Spleen (tissue), 11 donors: ENCODE measurements at regions not wholly inside any gene's neighbourhood (a gene's known extent, or its start where the extent isn't known, plus 50 kb on each side); places are given as distances from the start of the nearest gene placed in this dataset.

Experiments
- DNase-seq: peaks from one replicate; pipeline ENCODE4 v3.0.0-alpha.2; 2020
- H3K27ac ChIP-seq, 8 donors: fragments of 200-600 bp; sonication (generic) in 7 of 8; 1 replicate in 4 of 8; 2 replicates in 4 of 8; pipeline versions ENCODE4 v1.5.0 to v1.8.0; 2016 to 2021; ENCODE audit warnings: inconsistent platforms in 4 of 8, mild to moderate bottlenecking in 4 of 8, moderate library complexity in 1 of 8
- H3K27me3 ChIP-seq, 7 donors: fragments of 200-600 bp; sonication (generic) in 6 of 7; replicated peaks in 1 of 7; 1 replicate in 4 of 7; 2 replicates in 3 of 7; pipeline versions ENCODE4 v1.5.0 to v1.8.0; 2016 to 2021; ENCODE audit warnings: inconsistent platforms in 3 of 7, mild to moderate bottlenecking in 1 of 7
- H3K36me3 ChIP-seq, 6 donors: fragments of 200-600 bp; sonication (generic) in 5 of 6; 1 replicate in 4 of 6; 2 replicates in 2 of 6; pipeline versions ENCODE4 v1.5.0 to v1.8.0; 2016 to 2021; ENCODE audit warnings: inconsistent platforms in 2 of 6
- H3K4me1 ChIP-seq, 6 donors: fragments of 200-600 bp; sonication (generic) in 5 of 6; 1 replicate in 3 of 6; 2 replicates in 3 of 6; pipeline versions ENCODE4 v1.5.0 to v1.8.0; 2016 to 2021; ENCODE audit warnings: inconsistent platforms in 3 of 6
- H3K4me3 ChIP-seq, 8 donors: fragments of 200-600 bp; sonication (generic) in 7 of 8; 1 replicate in 4 of 8; 2 replicates in 4 of 8; pipeline versions ENCODE4 v1.5.0 to v1.8.0; 2016 to 2021; ENCODE audit warnings: inconsistent platforms in 4 of 8, mild to moderate bottlenecking in 4 of 8, moderate library complexity in 2 of 8
- H3K9me3 ChIP-seq, 8 donors: fragments of 200-600 bp; sonication (generic) in 7 of 8; 1 replicate in 4 of 8; 2 replicates in 4 of 8; pipeline versions ENCODE4 v1.5.0 to v1.8.0; 2016 to 2021; ENCODE audit warnings: inconsistent platforms in 4 of 8
- CTCF ChIP-seq, 11 experiments: fragments of 200-600 bp in 7 of 11; fragments of 450-650 bp in 4 of 11; sonication (generic) in 4 of 11; IDR thresholded peaks in 8 of 11; conservative IDR thresholded peaks in 3 of 11; 1 replicate in 7 of 11; 2 replicates in 4 of 11; pipeline versions ENCODE4 v1.4.0 to v1.8.0; 2016 to 2021; ENCODE audit warnings: antibody characterized with exemption in 11 of 11, inconsistent platforms in 4 of 11, mild to moderate bottlenecking in 1 of 11
- POLR2A ChIP-seq, 3 donors: fragments of 450-650 bp; IDR thresholded peaks; one replicate each; pipeline ENCODE4 v1.5.1; 2017; ENCODE audit warnings: antibody characterized with exemption in 3 of 3, mild to moderate bottlenecking in 1 of 3
- POLR2AphosphoS5 ChIP-seq, 3 donors: sonication (generic); formaldehyde crosslinking; IDR thresholded peaks; one replicate each; pipeline ENCODE4 v1.5.1; 2017; ENCODE audit warnings: antibody characterized with exemption in 3 of 3
- WGBS, 5 donors: extraction: QIAGEN DNeasy Blood & Tissue Kit in 3 of 5; methylation state at CpG; one replicate each; pipeline versions ENCODE4 v1.1.5 to v1.1.7; 2013 to 2018; 5-methylcytosine and 5-hydroxymethylcytosine counted together
- intact Hi-C: fragments of 100-400 bp; cut with DNase I; formaldehyde crosslinking; loops from one replicate; pipeline ENCODE4 v1.15.0; 2023; ENCODE audit warnings: low total_unique reads
- donor health status: healthy with polysubstance abuse.
- donor health status: DM: no; HTN: no; CAD: no; lungs with moderate emphysema.
- donor health status: DM: no; HTN: no; CAD: no.
- donor health status: Bipolar disorder and iron deficiency.
- donor health status: healthy.
- donor health status: DM: no; HTN: no; CAD: no.
- donor health status: DM: yes; HTN: yes; CAD: no.

- no peak overlapping the region for H3K27ac ChIP-seq
- no peak overlapping the region for H3K4me3 ChIP-seq
- 80 to 88% (median 84%) methylated on average over 8 of the region's 8 CpGs for WGBS, 5 donors
- H3K9me3 ChIP-seq = no peaks in the 10 kb centered on the region
- DNase-seq = no peak
- no peak for TF ChIP-seq CTCF (IDR thresholded peaks at IDR 0.05 in 8 of 11, conservative IDR thresholded peaks at IDR 0.05 in 3 of 11)
- H3K27me3 ChIP-seq = no peaks in the 10 kb centered on the region
- intact Hi-C loops = no loop called here
- H3K36me3 ChIP-seq = no peaks in the 10 kb centered on the region
- no peaks in the 10 kb centered on the region for H3K4me1 ChIP-seq
Measured at GRCh38 chr11:28837599-28837998, 729.4 kb downstream of the METTL15 start.

- no peaks in the 10 kb centered on the region for H3K36me3 ChIP-seq
- intact Hi-C loops = no loop called here
- H3K4me1 ChIP-seq = no peaks in the 10 kb centered on the region
- no peak for TF ChIP-seq CTCF (IDR thresholded peaks at IDR 0.05 in 8 of 11, conservative IDR thresholded peaks at IDR 0.05 in 3 of 11)
- no peak for TF ChIP-seq POLR2A (IDR thresholded peaks at IDR 0.05)
- no peak for TF ChIP-seq POLR2AphosphoS5 (IDR thresholded peaks at IDR 0.05)
- no peak overlapping the region for H3K27ac ChIP-seq
- H3K9me3 ChIP-seq = no peaks in the 10 kb centered on the region
- 54 to 69% (median 62%) methylated on average over 4 of the region's 4 CpGs for WGBS, 5 donors
- DNase-seq = no peak
- H3K27me3 ChIP-seq = no peaks in the 10 kb centered on the region
- H3K4me3 ChIP-seq = no peak overlapping the region
Measured at GRCh38 chr11:28836285-28837081, 728.3 kb downstream of the METTL15 start.

- no peaks in the 10 kb centered on the region for H3K36me3 ChIP-seq
- no peaks in the 10 kb centered on the region for H3K4me1 ChIP-seq
- intact Hi-C loops = no loop called here
- no peaks in the 10 kb centered on the region for H3K27me3 ChIP-seq
- no peaks in the 10 kb centered on the region for H3K9me3 ChIP-seq
- TF ChIP-seq POLR2A (IDR thresholded peaks at IDR 0.05) = no peak
- no peak for TF ChIP-seq POLR2AphosphoS5 (IDR thresholded peaks at IDR 0.05)
- no peak for TF ChIP-seq CTCF (IDR thresholded peaks at IDR 0.05 in 8 of 11, conservative IDR thresholded peaks at IDR 0.05 in 3 of 11)
- no peak overlapping the region for H3K27ac ChIP-seq
- 63 to 79% (median 65%) methylated on average over 3 of the region's 3 CpGs for WGBS, 5 donors
- DNase-seq = no peak
- H3K4me3 ChIP-seq = no peak overlapping the region
Measured at GRCh38 chr11:28835790-28836189, 727.6 kb downstream of the METTL15 start.

- intact Hi-C loops = no loop called here
- no peak for TF ChIP-seq POLR2AphosphoS5 (IDR thresholded peaks at IDR 0.05)
- TF ChIP-seq CTCF (IDR thresholded peaks at IDR 0.05 in 8 of 11, conservative IDR thresholded peaks at IDR 0.05 in 3 of 11) = no peak
- TF ChIP-seq POLR2A (IDR thresholded peaks at IDR 0.05) = no peak
Measured at GRCh38 chr11:28835317-28835716, 727.1 kb downstream of the METTL15 start.

More at GRCh38 chr11:28835317-28835716, 727.1 kb downstream of the METTL15 start:
- H3K27me3 ChIP-seq = no peaks in the 10 kb centered on the region
- H3K4me1 ChIP-seq = no peaks in the 10 kb centered on the region
- H3K4me3 ChIP-seq = no peak overlapping the region
- no peak for DNase-seq
- no peaks in the 10 kb centered on the region for H3K9me3 ChIP-seq
- H3K27ac ChIP-seq = no peak overlapping the region
- H3K36me3 ChIP-seq = no peaks in the 10 kb centered on the region
